HL-60 (cell line): ENCODE measurements at regions not wholly inside any gene's neighbourhood (a gene's known extent, or its start where the extent isn't known, plus 50 kb on each side); places are given as distances from the start of the nearest gene placed in this dataset.

Source experiments
- DNase-seq, 2 experiments: peaks; one replicate each; pipeline ENCODE4 v3.0.0-alpha.2; 2010 to 2020; ENCODE audit warnings: low read depth in 1 of 2, low spot score in 1 of 2
- H3K27ac ChIP-seq: fragments of 250-450 bp; sonication (Bioruptor Pico); replicated peaks from 2 replicates; pipeline ENCODE4 v1.5.1; 2020; ENCODE audit warnings: mild to moderate bottlenecking, moderate library complexity
- H3K27me3 ChIP-seq: fragments of 250-450 bp; sonication (Bioruptor Pico); 2 replicates; pipeline ENCODE4 v1.5.1; 2021; ENCODE audit warnings: mild to moderate bottlenecking, moderate library complexity; ENCODE audit not compliant: insufficient read depth, poor library complexity, severe bottlenecking
- H3K4me3 ChIP-seq: replicated peaks from 2 replicates; pipeline ENCODE4 v1.5.1; 2011; ENCODE audit warnings: mild to moderate bottlenecking, control low read depth, low read length; ENCODE audit not compliant: insufficient read depth
- CTCF ChIP-seq: IDR thresholded peaks from one replicate; pipeline ENCODE4 v1.5.1; 2011; ENCODE audit warnings: low read length, control low read depth, inconsistent platforms; ENCODE audit not compliant: insufficient read depth
- GABPA ChIP-seq: IDR thresholded peaks from 2 replicates; pipeline ENCODE4 v1.6.1; 2012; ENCODE audit warnings: low read depth
- POLR2AphosphoS5 ChIP-seq: IDR thresholded peaks from 2 replicates; pipeline ENCODE4 v1.6.1; 2012; ENCODE audit warnings: low read depth
- SPI1 ChIP-seq: IDR thresholded peaks from 2 replicates; pipeline ENCODE4 v1.6.1; 2012; ENCODE audit warnings: low read depth, mild to moderate bottlenecking, borderline replicate concordance
- TF ChIP-seq, protein P1 (sequence below): IDR thresholded peaks from 2 replicates; pipeline ENCODE4 v1.6.1; 2012; ENCODE audit warnings: low read depth; ENCODE audit not compliant: insufficient replicate concordance

- DNase-seq = peak in 1 of 2 experiments; percentile 17
- peak overlapping the region; percentile 50 for H3K27ac ChIP-seq
- H3K27me3 ChIP-seq = no peaks in the 10 kb centered on the region
- no peak overlapping the region for H3K4me3 ChIP-seq
- TF ChIP-seq SPI1 (peak; percentile 77; the same call in 1 of the 2 replicates), GABPA (no peak)
These were observed 945.9 kb upstream of the CITED2 start for GRCh38 chr6:140320081-140321080.

- TF ChIP-seq GABPA (no peak), SPI1 (no peak), POLR2AphosphoS5 (no peak), CTCF (no peak)
- TF ChIP-seq, protein P1, sequence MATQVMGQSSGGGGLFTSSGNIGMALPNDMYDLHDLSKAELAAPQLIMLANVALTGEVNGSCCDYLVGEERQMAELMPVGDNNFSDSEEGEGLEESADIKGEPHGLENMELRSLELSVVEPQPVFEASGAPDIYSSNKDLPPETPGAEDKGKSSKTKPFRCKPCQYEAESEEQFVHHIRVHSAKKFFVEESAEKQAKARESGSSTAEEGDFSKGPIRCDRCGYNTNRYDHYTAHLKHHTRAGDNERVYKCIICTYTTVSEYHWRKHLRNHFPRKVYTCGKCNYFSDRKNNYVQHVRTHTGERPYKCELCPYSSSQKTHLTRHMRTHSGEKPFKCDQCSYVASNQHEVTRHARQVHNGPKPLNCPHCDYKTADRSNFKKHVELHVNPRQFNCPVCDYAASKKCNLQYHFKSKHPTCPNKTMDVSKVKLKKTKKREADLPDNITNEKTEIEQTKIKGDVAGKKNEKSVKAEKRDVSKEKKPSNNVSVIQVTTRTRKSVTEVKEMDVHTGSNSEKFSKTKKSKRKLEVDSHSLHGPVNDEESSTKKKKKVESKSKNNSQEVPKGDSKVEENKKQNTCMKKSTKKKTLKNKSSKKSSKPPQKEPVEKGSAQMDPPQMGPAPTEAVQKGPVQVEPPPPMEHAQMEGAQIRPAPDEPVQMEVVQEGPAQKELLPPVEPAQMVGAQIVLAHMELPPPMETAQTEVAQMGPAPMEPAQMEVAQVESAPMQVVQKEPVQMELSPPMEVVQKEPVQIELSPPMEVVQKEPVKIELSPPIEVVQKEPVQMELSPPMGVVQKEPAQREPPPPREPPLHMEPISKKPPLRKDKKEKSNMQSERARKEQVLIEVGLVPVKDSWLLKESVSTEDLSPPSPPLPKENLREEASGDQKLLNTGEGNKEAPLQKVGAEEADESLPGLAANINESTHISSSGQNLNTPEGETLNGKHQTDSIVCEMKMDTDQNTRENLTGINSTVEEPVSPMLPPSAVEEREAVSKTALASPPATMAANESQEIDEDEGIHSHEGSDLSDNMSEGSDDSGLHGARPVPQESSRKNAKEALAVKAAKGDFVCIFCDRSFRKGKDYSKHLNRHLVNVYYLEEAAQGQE = no peak
- DNase-seq = no peak
- Histone ChIP-seq H3K4me3 (no peak overlapping the region), H3K27ac (no peak overlapping the region), H3K27me3 (no peaks in the 10 kb centered on the region)
These were observed 944.8 kb upstream of the CITED2 start for GRCh38 chr6:140319209-140319608.

DNA sequence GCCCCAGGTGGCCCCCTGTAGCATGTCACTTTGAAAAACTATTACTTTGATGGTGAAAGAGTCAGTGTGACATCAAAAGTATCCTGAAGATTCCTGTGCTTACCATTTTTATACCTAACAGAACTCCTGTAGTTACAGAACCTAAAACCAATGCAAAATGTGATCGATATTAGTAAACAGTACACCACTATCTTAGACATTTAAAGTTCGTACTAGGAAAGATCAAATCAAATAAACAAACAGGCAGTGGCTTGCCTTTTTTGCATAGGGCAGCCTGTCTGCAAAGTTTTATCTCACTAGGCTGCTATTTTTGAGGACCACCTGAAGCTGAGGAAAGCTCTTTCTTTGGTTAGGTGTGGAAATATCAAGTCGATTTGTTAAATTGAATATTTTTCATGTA lies 944.0 kb upstream of the CITED2 start:
- no peak for DNase-seq
- no peak for TF ChIP-seq POLR2AphosphoS5
- no peak for TF ChIP-seq CTCF
- no peak for TF ChIP-seq GABPA
- TF ChIP-seq, protein P1 = no peak
- TF ChIP-seq SPI1 = no peak
- no peaks in the 10 kb centered on the region for H3K27me3 ChIP-seq
- H3K27ac ChIP-seq = no peak overlapping the region
- H3K4me3 ChIP-seq = no peak overlapping the region

DNA sequence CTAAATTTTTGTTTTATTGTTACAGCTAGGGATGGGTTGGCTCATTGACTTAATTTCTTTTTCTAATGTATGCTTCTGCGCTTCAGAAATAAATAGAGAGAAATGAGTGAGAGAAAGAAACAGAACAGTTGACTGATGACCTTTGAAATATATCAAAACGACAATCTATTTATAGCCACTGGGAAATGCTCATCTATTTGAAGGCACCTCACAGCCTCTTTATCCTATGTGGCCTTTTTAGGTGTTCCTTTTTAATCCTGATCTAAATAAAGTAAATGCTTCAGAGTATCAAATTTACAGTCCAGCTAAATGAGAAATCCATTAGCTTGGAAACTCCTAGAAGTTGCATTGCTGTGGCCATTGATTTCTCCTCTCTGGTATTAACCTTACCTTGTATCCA lies 943.5 kb upstream of the CITED2 start:
- TF ChIP-seq CTCF (no peak), SPI1 (no peak), POLR2AphosphoS5 (no peak), GABPA (no peak)
- TF ChIP-seq, protein P1 = no peak
- no peak overlapping the region for H3K4me3 ChIP-seq
- no peak overlapping the region for H3K27ac ChIP-seq
- no peaks in the 10 kb centered on the region for H3K27me3 ChIP-seq
- no peak for DNase-seq
